ENCODE measurements at regions not wholly inside any gene's neighbourhood (a gene's known extent, or its start where the extent isn't known, plus 50 kb on each side); places are given as distances from the start of the nearest gene placed in this dataset.

- no peak for DNase-seq
These were observed 827.5 kb upstream of the FAT3 start for GRCh38 chr11:91397134-91397468.

- DNase-seq: no peak
These were observed 828.1 kb upstream of the FAT3 start for GRCh38 chr11:91396236-91397133.

DNA sequence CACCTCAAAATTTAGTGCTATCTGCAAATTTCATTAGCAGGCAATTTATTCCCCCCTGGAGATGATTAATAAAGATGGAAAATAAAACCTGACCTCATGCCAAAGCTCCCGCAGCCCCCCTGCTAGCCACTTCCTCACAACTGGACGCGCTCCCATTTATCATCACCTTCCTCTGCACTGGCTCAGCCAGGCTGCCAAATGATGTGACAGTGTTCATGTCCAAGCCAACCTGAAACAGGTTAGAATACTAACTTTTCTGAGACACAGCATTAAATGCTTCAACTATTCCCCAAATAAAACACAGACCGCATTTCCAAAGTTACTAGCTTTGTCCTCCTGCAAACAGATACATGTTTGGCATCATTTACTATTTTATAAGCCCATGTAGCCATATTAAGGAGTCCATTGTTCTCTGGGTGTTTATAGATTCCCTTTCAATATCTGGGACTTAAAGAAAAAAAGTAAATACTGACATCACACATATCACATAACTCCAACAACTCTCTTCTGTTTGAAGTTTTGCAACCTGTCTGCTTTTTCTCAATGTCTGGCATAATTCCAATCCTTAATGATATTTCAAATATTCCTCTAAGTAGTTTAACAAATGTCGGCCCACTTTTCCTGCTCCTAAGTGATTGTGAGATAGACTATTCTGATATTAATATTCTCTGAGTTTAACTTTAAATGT lies 829.7 kb upstream of the FAT3 start:
- DNase-seq: no peak

DNA sequence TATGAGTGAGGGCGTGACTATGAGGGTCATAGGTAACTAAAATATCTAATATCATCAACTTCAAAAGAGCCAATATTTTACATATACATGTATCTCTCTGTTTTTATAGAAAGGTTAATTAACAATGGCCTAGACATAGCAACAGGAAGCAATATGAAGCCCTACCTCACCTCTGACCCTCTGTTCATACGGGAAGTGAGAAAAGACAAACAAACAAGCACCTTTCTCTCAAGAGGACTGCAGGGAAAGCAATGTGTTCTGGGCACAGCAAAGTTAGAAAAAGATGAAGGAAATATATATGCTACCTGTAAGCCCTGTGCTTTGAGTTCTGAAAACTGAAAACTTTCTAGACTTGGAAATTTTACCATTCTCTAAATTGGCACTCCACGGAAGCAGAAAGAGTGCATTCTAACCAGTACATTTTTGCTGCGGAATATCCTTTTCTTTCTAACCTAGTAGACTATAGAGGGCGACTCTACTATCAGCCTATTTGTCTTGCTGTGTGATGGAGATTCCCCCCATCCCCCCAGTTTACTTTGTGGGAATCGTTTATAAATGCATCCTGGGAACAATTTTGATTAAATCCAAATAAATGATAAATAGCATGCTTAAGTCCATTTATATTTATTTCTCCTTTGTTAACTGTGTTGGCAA lies 830.4 kb upstream of the FAT3 start:
- no peak for DNase-seq

DNA sequence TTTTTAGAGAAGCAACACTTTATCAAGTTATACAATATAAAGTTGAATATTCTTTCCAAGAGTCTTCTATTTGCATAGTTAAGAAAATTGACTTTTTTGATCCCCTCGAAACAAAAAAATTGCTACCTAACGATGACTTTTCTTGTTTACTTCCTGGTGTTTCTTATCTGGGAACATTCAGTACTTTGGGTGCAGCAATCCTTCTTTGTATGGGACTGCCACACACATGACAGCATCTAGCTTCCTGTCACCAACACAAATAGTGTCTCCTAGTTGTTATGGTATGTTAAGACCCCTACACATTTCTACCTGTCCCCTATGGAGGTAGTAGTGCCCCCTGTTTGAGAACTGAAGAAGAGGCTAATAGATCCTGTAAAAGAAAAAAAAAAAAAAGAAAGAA lies 841.7 kb upstream of the FAT3 start:
- DNase-seq: no peak

GRCh38 chr11:91374794-91375193 lies 849.8 kb upstream of the FAT3 start:
- DNase-seq: no peak

- no peak for DNase-seq
These were observed 851.1 kb upstream of the FAT3 start for GRCh38 chr11:91373497-91373896.

DNA sequence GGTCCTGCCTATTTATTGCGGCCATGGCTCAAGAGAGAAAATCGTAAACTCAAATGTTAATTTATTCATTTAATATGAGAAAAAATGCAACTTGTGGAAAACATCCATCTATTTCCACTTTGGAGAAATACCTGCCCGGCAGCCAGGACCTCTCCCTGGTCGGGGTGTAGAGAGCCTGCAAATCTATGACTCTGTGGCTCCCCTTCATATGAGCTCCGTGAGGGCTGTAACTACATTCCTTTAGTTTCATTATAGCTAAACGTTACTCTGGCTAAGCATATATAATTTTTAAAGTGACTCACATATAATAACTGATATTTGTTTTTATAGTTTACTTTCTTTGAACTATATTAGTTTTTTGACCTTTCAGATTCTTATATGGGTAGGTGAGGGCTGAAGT lies 857.8 kb upstream of the FAT3 start:
- no peak for DNase-seq

DNA sequence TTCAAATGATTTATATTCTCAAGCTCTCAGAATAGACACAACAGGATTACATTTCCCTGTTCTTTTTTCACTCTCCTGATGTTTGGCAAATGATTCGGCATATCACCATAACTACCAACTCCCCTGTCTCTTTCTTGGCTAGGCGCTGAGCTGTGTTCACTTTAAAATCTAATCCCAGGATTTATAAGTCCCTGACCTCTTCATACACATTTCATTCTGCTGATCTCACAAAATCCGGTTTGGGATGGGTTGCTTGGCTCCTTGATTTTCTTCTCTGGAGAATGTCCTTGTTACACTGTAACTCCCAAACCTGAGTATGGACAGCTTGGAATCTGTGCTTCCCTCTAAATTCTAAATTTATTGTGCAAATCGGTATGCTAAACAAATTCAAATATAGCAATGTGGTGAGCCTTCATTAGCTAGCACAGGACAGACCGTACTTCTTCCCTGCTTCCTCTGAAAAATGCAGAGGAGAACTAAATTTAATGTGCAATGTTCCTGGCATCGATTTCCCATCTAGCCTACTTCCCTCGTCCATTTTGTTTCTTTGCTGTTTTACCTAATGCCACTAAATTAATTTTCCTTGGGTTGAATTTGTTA lies 858.5 kb upstream of the FAT3 start:
- no peak for DNase-seq

- DNase-seq: no peak
These were observed 873.7 kb upstream of the FAT3 start for GRCh38 chr11:91350931-91351330.

DNA sequence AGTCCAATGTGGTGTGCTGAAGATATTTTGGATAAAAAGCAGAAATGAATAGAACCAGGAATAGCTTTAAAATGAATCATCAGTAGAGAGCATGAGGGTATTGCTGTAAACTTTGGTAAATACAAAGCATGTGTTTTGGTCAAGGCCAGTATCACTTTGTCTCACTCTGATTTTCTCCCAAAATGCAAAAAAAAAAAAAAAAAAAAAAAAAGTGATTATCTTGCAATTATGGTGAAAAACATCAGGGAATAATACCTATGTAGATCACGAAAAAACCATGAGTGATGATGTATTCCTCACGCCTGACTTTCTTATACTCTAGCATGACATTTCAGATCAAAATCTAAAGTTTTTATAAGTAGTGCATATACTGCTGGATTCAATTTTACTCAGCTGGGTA lies 897.9 kb upstream of the FAT3 start:
- DNase-seq: no peak

GRCh38 chr11:91326280-91326679 lies 898.3 kb upstream of the FAT3 start:
- no peak for DNase-seq

DNA sequence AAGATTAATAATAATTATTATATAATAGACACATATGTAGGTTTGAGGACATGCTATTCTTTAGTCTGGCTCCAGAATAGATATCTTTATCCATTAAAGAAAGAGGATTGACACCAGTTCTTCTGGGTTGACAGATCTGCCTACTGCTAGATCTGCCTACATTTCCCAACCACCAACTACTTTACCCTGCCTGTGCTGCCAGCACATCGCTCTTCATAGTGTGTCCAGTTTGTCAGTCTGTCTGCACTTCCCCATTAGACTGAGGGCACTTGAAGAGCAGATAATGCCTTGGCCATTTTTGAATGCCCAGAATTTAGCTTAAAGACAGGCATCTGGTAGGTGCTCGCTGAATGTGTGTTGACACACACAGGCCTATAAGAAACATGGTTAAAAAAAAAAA lies 910.1 kb upstream of the FAT3 start:
- DNase-seq: no peak

- no peak for DNase-seq
These were observed 912.1 kb upstream of the FAT3 start for GRCh38 chr11:91312541-91312940.

- DNase-seq: no peak
These were observed 914.5 kb upstream of the FAT3 start for GRCh38 chr11:91310085-91310484.

- DNase-seq: no peak
These were observed 916.5 kb upstream of the FAT3 start for GRCh38 chr11:91308069-91308468.

- no peak for DNase-seq
These were observed 919.2 kb upstream of the FAT3 start for GRCh38 chr11:91305402-91305801.

GRCh38 chr11:91303749-91304148 lies 920.9 kb upstream of the FAT3 start:
- DNase-seq: no peak

- DNase-seq: no peak
These were observed 924.6 kb upstream of the FAT3 start for GRCh38 chr11:91299980-91300379.

DNA sequence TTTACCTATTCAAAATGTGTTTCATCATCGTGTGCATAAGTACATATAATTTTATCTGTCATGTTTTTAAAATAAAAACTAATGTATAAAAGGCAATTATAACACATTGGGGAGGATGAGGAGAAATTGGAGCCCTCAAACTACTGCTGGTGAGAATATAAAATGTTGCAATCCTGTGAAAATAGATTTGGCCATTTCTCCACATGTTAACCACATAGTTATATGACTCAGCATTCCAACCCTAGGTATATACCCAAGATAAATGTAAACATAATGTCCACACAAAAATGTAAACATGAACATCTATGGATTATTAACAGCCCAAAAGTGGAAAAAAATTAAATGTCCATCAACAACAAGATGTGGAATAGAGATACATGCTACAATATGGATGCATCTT lies 928.0 kb upstream of the FAT3 start:
- no peak for DNase-seq

GRCh38 chr11:91295591-91295990 lies 929.0 kb upstream of the FAT3 start:
- no peak for DNase-seq

- DNase-seq: no peak
These were observed 931.5 kb upstream of the FAT3 start for GRCh38 chr11:91293119-91293518.

GRCh38 chr11:91272089-91272488 lies 952.5 kb upstream of the FAT3 start:
- DNase-seq: no peak
